ENCODE measurements at regions not wholly inside any gene's neighbourhood (a gene's known extent, or its start where the extent isn't known, plus 50 kb on each side); places are given as distances from the start of the nearest gene placed in this dataset.

DNA sequence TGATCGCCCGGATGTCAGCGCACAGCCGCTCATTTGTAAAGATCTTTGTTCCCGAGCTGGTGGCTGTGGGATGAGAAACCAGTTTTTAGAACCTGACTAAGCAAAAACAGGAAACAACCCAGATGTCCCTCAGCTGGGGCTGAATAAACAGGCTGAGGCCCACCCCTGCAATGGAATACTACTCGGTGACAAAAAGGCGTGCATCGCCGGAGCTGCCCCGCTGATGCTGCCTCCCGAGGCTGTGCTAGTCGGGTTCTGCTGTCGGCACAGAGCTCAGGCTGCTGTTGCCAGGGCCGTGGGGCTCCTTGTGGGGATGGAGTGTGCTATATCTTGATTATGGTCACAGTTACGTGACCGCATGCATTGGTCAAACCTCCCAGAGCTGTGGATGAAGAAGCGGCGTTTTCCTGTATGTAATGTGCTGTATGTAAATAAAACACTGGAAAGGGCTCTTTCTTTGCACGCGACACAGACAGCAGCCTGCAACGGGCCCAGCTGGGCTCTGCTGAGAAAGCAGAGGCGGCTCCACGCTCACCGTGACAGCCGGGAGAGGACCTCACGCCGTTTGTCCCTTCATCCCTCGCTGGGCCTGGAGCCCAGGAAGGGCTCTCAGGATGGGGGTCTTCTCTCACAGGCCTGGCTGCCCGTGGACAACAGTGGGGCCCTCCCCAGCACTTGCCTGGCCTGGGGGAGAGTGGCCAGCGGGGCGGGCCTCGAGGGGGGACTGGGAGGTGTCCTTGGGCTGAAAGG, 51.5 kb upstream of the RNU6ATAC start:
- TF ChIP-seq ZNF224 (CRISPR knock-in tag; IDR thresholded peaks at IDR 0.05) (no peak), ZNF695 (CRISPR knock-in tag; IDR thresholded peaks at IDR 0.05) (no peak), MYC (IDR thresholded peaks at IDR 0.05; ENCODE audit: low read depth, low read length) (no peak), MYC (CRISPR knock-in tag; IDR thresholded peaks at IDR 0.05; ENCODE audit: borderline replicate concordance, low read depth) (no peak), ZNF324 (CRISPR knock-in tag; IDR thresholded peaks at IDR 0.05) (no peak)
